Occipital lobe (tissue), 2 donors: ENCODE measurements at regions not wholly inside any gene's neighbourhood (a gene's known extent, or its start where the extent isn't known, plus 50 kb on each side); places are given as distances from the start of the nearest gene placed in this dataset.
"Not testable (repeated sequence)": the region's sequence is repeated elsewhere in the genome, so short reads cannot be mapped to it uniquely, and the experiment has no call there.

Experiments used
- DNase-seq: peaks from one replicate; lab custom pipeline; 2025; lab: John Stamatoyannopoulos, UW
- small RNA-seq: library from RNA; depleted of rRNA; stranded (forward); fragments of <200 nt; gene quantifications from one replicate; pipeline ENCODE3, GENCODE V24; 2014

DNA sequence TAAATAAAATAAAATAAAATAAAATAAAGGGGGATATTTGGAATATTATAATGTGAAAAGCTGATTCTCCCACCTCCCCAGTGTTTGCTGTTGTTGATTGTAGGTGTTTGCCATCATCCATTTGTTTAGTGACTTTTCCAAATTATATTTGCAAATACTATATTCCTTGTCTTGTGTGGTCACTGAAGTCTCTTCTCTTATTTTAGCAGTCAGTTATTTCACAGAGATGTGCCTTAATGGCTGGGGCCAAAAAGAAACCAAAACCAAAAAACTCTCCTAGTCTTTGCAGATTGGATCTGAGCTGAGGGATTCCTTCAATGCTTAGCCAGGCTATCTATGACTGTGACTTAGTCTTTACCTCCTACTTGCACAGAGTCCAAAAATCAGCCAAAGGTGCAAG is 70.9 kb upstream of the ZNF169 start:
- no peak for DNase-seq

DNA sequence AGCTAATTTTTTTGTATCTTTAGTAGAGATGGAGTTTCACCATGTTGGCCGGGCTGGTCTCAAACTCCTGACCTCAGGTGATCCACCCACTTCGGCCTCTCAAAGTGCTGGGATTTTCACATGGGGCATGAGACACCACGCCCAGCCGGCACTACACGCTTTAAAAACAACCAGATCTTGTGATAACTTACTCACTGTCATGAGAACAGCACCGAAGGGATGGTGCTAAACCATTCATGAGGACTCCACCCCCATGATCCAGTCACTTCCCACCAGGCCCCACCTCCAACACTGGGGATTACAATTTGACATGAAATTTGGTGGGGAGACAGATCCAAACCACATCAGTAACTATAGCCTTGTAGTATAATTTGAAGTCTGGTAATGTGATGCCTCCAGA is 67.4 kb upstream of the ZNF169 start:
- DNase-seq, result not testable (repeated sequence)

DNA sequence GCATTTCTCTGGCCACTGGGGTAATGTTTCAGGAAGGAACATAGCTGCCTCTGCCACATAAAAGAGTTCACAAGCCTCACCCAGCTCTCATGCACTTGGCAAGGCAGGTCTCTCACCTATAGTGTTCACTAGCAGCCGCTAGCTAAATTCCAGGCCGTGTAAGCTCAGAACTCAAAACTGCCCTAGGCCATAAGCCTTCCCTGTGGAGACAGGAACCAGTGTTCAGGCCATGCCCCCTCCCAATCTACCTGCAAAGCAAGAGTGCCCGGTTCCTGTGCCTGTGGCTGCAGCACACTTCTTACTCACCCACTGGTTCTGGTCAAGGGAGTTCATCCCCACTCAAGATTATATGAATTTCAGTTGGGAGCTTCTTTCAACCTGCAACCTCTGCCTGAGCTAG is 60.7 kb upstream of the ZNF169 start:
- no peak for DNase-seq

- DNase-seq, result no peak
Measured at GRCh38 chr9:94199776-94200175, 59.3 kb upstream of the ZNF169 start.

GRCh38 chr9:94204174-94204573 is 54.9 kb upstream of the ZNF169 start:
- DNase-seq, result no peak

- no peak for DNase-seq
Measured at GRCh38 chr9:94207781-94208180, 51.3 kb upstream of the ZNF169 start.

Small RNAs in the stretch of these regions (small RNA-seq; reads per million reads assigned to genes)
- gene MIRLET7A1 (44.0 reads per million, percentile 95 among the genes with 10 or more reads in this experiment), gene MIRLET7D (315 reads per million, percentile 97 among the genes with 10 or more reads in this experiment), gene MIRLET7F1 (39.1 reads per million, percentile 95 among the genes with 10 or more reads in this experiment)
